ENCODE measurements at regions not wholly inside any gene's neighbourhood (a gene's known extent, or its start where the extent isn't known, plus 50 kb on each side); places are given as distances from the start of the nearest gene placed in this dataset.
A peak's percentile ranks its signal among the peaks of the same experiment; 100 is the strongest.

DNA sequence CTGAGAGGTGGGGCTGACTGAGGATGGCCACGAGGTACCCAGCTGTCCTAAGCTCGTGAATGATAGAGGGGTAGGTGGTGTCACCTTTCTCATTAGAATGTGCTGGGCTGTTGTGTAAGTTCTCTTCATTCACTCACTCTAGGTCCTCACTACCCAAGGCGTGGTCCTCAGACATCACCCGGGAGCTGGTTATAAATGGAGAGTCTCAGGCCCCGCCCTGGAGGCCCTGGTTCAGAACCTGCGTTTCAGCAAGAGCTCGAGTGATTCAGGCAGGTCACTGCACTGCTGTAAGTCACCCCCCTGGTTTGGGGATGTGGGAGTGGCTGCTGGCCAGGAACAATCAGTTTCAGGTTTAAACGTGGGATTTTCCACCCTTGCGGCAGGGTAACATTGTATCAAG, 139.8 kb downstream of the FOXL1 start:
- Histone ChIP-seq H3K27me3 (ENCODE audit: control insufficient read depth, insufficient read depth) (no peaks in the 10 kb centered on the region), H3K27ac (ENCODE audit: low read length) (no peak overlapping the region), H3K9me3 (ENCODE audit: control insufficient read depth, low read length) (no peaks in the 10 kb centered on the region), H3K4me3 (ENCODE audit: low read length) (no peak overlapping the region), H3K4me1 (ENCODE audit: control insufficient read depth, insufficient read depth, low read length) (no peaks in the 10 kb centered on the region)
- intact Hi-C loops (cut with DNase I), result no loop called here
- 44% methylated on average over 9 of the region's 9 CpGs for WGBS
- ATAC-seq, result peak in 1 of 2 donors; percentile 15
- DNase-seq, result no peak

DNA sequence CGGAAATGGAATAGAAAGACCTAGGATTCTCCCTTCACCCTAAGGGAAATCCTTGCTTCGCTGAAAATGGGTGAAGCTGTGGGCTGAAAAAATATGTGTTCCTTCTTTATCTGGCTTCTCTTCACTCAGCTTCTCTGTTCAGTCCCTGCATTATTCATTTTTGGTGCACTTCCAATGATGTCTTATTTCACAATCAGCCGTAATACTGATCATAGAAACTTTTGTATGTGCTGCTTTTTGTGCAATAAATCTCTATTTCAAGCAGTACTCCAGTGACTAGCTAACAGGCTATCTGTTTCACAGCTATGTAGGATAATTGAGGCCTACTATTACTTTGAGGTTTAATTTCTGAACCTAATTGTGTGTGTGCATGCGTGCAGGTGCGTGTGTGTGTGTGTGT, 144.6 kb downstream of the FOXL1 start:
- peak; percentile 60 to 66 for ATAC-seq
- no peaks in the 10 kb centered on the region for H3K27me3 ChIP-seq (ENCODE audit: control insufficient read depth, insufficient read depth)
- peak overlapping the region; percentile 7 for H3K27ac ChIP-seq (ENCODE audit: low read length)
- no peaks in the 10 kb centered on the region for H3K9me3 ChIP-seq (ENCODE audit: control insufficient read depth, low read length)
- no peak for DNase-seq
- WGBS, result 66% methylated on average over 5 of the region's 5 CpGs
- peaks cover 2% of the 10 kb centered on the region for H3K4me1 ChIP-seq (ENCODE audit: control insufficient read depth, insufficient read depth, low read length)
- intact Hi-C loops (cut with DNase I), result no loop called here
- H3K4me3 ChIP-seq (ENCODE audit: low read length), result no peak overlapping the region

DNA sequence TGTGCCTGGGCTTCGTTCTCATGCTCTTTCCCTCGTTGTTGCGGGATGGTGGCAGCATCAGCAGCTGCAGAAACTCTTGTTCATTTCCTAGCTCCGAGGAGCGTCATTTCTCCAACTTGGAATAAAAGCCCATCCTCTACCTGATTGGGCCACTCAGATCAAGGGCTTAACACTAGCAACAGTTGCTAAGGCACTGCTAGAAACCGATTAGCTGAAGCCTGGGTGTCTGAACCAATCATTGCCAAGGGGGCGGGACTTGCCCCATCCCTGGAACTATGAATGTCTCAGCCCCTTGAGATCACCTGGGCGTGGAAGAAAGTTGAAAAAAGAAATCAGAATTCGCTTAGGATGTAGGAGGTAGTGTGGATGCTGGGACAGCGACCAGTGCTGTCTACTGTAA, 145.3 kb downstream of the FOXL1 start:
- Histone ChIP-seq H3K27me3 (ENCODE audit: control insufficient read depth, insufficient read depth) (no peaks in the 10 kb centered on the region), H3K4me1 (ENCODE audit: control insufficient read depth, insufficient read depth, low read length) (peaks cover 2% of the 10 kb centered on the region), H3K27ac (ENCODE audit: low read length) (no peak overlapping the region), H3K9me3 (ENCODE audit: control insufficient read depth, low read length) (no peaks in the 10 kb centered on the region), H3K4me3 (ENCODE audit: low read length) (no peak overlapping the region)
- ATAC-seq (no peak), DNase-seq (no peak)
- 82% methylated on average over 10 of the region's 10 CpGs for WGBS
- intact Hi-C loops (cut with DNase I), result no loop called here

DNA sequence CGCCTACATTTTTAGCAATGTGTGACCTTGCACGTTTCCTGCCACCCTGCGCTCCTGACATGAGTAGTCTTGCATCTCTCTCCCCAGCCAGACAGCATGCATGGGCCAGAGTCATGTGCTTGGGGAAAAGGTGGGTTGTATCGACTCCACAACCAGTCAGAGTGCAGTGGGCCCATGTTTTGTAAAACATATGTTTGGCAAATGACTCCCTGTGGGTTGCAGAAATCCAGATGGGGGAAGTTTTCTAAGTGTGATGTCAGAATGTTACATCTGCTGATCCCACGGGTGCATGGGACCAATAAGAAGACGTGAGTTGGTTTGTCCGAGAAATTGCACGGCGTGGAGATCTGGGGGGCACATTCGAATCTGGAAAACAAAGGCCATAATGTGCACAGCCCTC, 147.1 kb downstream of the FOXL1 start:
- intact Hi-C loops (cut with DNase I), result no loop called here
- 76% methylated on average over 10 of the region's 10 CpGs for WGBS
- no peak for ATAC-seq
- no peaks in the 10 kb centered on the region for H3K27me3 ChIP-seq (ENCODE audit: control insufficient read depth, insufficient read depth)
- no peak overlapping the region for H3K4me3 ChIP-seq (ENCODE audit: low read length)
- H3K4me1 ChIP-seq (ENCODE audit: control insufficient read depth, insufficient read depth, low read length), result peaks cover 2% of the 10 kb centered on the region
- no peaks in the 10 kb centered on the region for H3K9me3 ChIP-seq (ENCODE audit: control insufficient read depth, low read length)
- no peak overlapping the region for H3K27ac ChIP-seq (ENCODE audit: low read length)
- DNase-seq, result no peak

DNA sequence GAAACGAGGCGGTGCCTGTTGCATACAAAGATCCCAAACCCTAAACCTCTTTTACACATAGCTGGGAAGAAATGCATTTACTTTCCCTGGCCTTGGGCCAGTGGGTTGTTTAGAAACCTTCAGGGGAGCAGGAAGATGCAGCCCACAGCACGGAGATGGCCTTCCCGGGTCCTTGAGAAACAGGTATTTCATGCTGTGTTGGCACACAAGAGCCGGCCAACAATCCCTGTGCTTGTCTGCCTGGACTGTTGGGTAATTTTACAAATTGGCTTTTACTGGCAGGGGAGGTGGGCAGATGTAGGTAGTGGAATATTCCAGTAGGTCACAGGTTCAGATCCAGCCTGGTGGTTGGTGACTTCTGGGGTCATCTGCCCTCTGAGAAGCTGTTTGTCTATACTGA, 148.0 kb downstream of the FOXL1 start:
- ATAC-seq (no peak), DNase-seq (no peak)
- Histone ChIP-seq H3K4me1 (ENCODE audit: control insufficient read depth, insufficient read depth, low read length) (peaks cover 2% of the 10 kb centered on the region), H3K27me3 (ENCODE audit: control insufficient read depth, insufficient read depth) (no peaks in the 10 kb centered on the region), H3K27ac (ENCODE audit: low read length) (no peak overlapping the region), H3K9me3 (ENCODE audit: control insufficient read depth, low read length) (no peaks in the 10 kb centered on the region), H3K4me3 (ENCODE audit: low read length) (no peak overlapping the region)
- intact Hi-C loops (cut with DNase I), result no loop called here
- 80% methylated on average over 5 of the region's 5 CpGs for WGBS

DNA sequence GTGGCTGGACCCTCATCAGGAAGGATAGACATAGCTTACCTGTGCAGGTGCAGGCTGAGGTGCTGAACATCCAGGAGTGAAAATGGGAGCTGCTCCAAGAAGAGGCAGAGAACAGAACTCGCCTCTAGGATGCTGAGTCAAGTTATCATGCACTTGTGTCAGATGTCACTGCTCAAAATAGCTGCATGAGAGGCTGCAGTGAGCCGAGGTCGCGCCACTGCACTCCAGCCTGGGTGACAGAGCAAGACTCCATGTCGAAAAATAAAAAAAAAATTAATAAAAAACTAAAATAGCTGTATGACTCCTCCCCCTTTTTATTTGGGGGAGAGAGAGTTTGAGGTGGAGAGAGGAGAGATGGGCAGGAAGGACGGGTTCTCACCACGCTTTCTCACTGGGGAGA, 148.8 kb downstream of the FOXL1 start:
- H3K4me1 ChIP-seq (ENCODE audit: control insufficient read depth, insufficient read depth, low read length), result peaks cover 2% of the 10 kb centered on the region
- no peak for DNase-seq
- no peak overlapping the region for H3K4me3 ChIP-seq (ENCODE audit: low read length)
- WGBS, result 58% methylated on average over 7 of the region's 7 CpGs
- intact Hi-C loops (cut with DNase I), result no loop called here
- no peaks in the 10 kb centered on the region for H3K9me3 ChIP-seq (ENCODE audit: control insufficient read depth, low read length)
- no peak overlapping the region for H3K27ac ChIP-seq (ENCODE audit: low read length)
- ATAC-seq, result no peak
- no peaks in the 10 kb centered on the region for H3K27me3 ChIP-seq (ENCODE audit: control insufficient read depth, insufficient read depth)

DNA sequence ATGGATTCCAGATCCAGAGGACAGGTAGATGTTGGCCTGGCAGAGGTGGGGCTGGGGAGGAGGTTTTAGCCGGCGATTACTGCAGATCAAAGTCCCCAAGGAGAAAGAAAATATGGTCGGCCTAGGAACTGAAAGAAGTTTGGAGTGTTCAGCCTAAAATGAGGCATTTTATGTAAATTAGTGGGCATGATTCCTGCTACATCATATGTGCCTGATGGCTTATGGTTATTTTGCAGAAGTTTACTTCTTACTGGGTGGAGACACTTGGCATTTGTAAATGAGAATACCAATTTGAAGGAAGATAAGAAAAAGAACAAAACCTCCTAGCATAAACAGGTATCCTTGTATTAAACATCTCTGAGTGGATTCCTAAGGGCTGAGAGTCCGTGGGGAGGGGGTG, 149.3 kb downstream of the FOXL1 start:
- no peak for ATAC-seq
- Histone ChIP-seq H3K9me3 (ENCODE audit: control insufficient read depth, low read length) (no peaks in the 10 kb centered on the region), H3K27me3 (ENCODE audit: control insufficient read depth, insufficient read depth) (no peaks in the 10 kb centered on the region), H3K4me1 (ENCODE audit: control insufficient read depth, insufficient read depth, low read length) (peaks cover 2% of the 10 kb centered on the region), H3K27ac (ENCODE audit: low read length) (no peak overlapping the region), H3K4me3 (ENCODE audit: low read length) (no peak overlapping the region)
- DNase-seq, result no peak
- 82% methylated on average over 4 of the region's 4 CpGs for WGBS
- intact Hi-C loops (cut with DNase I), result no loop called here

DNA sequence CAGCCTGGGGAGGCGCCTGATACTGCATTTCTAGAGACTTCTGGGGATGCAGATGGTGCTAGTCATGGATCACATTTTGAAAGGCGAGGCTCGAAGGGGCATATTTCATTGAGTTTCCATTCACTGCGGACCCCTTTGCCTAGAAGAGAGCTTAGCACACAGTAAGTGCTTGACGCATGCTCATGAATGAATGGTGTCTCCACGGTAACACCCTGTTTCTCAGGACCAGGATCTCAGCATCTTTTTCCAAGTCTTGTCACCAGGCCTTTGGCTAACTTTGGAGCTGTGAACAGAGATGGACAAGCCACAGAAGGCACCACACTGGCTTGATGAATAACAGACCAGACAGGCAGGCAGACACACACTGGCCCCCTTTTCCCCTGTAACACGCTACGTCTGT, 151.3 kb downstream of the FOXL1 start:
- intact Hi-C loops (cut with DNase I), result no loop called here
- WGBS, result 95% methylated on average over 8 of the region's 8 CpGs
- no peak for ATAC-seq

DNA sequence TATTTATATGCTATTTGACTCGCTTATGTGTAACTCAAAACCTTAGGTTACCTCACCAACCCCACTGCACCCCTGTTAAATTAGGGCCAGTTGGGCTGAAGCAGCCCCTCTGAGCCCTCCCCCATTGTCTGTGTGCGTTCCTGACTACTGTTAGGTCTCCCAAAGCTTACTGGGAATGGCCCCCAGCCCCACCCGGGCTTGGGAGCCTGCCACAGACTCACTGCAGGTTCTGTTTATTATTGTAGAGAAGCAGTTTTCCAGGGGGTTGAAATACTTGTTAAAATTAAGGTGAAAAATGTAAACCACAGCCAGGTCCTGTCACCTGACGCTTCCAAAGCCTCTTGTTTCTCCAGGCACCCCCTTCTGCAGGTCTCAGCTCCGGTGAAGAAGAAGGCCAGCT, 151.7 kb downstream of the FOXL1 start:
- 82% methylated on average over 5 of the region's 5 CpGs for WGBS
- intact Hi-C loops (cut with DNase I), result no loop called here
- Histone ChIP-seq H3K4me3 (ENCODE audit: low read length) (no peak overlapping the region), H3K27me3 (ENCODE audit: control insufficient read depth, insufficient read depth) (no peaks in the 10 kb centered on the region), H3K9me3 (ENCODE audit: control insufficient read depth, low read length) (no peaks in the 10 kb centered on the region), H3K4me1 (ENCODE audit: control insufficient read depth, insufficient read depth, low read length) (peaks cover 2% of the 10 kb centered on the region), H3K27ac (ENCODE audit: low read length) (no peak overlapping the region)
- ATAC-seq, result no peak
- no peak for DNase-seq

More for the DNA sequence above, 151.3 kb downstream of the FOXL1 start:
- peaks cover 2% of the 10 kb centered on the region for H3K4me1 ChIP-seq (ENCODE audit: control insufficient read depth, insufficient read depth, low read length)
- no peak overlapping the region for H3K27ac ChIP-seq (ENCODE audit: low read length)
- no peak overlapping the region for H3K4me3 ChIP-seq (ENCODE audit: low read length)
- no peak for DNase-seq
- no peaks in the 10 kb centered on the region for H3K27me3 ChIP-seq (ENCODE audit: control insufficient read depth, insufficient read depth)
- no peaks in the 10 kb centered on the region for H3K9me3 ChIP-seq (ENCODE audit: control insufficient read depth, low read length)

DNA sequence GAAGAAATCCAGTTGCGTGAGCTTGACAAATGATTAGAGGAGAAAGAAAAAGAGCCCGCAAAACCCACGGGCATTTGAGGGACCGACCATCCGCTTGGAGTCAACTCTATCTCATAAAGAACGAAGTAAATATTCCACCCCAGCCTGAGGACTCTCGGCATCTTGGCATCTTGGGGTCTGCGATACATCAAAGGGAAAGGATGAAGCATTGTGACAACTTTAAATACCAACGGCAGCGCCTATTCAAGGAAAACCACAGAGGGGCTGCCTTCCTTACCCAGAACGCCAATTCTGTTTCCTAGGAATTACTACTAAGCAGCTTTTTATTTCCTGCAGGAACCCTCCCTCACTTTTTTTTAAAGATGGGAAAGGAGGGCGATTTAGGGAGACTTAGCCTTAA, 152.2 kb downstream of the FOXL1 start:
- DNase-seq (no peak), ATAC-seq (no peak)
- Histone ChIP-seq H3K9me3 (ENCODE audit: control insufficient read depth, low read length) (no peaks in the 10 kb centered on the region), H3K27me3 (ENCODE audit: control insufficient read depth, insufficient read depth) (no peaks in the 10 kb centered on the region), H3K4me1 (ENCODE audit: control insufficient read depth, insufficient read depth, low read length) (peaks cover 2% of the 10 kb centered on the region), H3K4me3 (ENCODE audit: low read length) (no peak overlapping the region), H3K27ac (ENCODE audit: low read length) (no peak overlapping the region)
- WGBS, result 71% methylated on average over 12 of the region's 12 CpGs
- intact Hi-C loops (cut with DNase I), result no loop called here

DNA sequence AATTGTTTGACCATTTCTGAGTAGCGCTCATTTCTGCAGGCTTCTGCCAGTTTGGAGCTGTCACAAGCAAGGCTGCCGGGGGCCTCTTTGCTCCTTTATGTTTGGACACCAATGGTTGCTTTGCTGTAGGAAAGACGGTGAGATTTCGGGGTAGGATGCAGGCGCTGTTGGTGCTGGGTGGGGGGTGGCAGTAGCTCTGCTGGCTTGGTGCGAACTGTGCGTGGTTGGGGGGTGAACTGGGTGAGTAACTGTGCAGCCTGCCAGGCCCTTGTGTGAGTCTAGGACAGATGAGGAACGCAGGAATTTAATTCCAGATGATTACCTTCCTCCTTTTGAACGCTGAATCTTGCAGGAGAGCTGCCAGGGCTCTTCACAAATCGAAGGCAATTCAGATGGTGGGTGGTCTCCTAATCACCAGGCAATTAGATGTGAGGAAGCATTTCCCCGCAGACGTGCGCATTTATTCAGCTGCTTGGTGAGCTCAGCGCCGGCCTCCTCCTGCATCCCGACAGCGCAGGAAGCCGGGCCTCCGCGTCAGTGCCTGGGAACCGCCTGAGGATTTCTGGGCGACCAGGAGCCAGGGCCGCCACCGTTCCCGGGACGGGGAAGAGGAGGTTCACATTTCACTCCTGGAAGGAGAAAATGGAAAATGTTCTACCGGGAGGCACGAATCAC, 154.4 kb downstream of the FOXL1 start:
- Histone ChIP-seq H3K9me3 (ENCODE audit: control insufficient read depth, low read length) (no peaks in the 10 kb centered on the region), H3K4me3 (ENCODE audit: low read length) (no peak overlapping the region), H3K27ac (ENCODE audit: low read length) (no peak overlapping the region), H3K4me1 (ENCODE audit: control insufficient read depth, insufficient read depth, low read length) (no peaks in the 10 kb centered on the region), H3K27me3 (ENCODE audit: control insufficient read depth, insufficient read depth) (no peaks in the 10 kb centered on the region)
- peak in 1 of 3 donors; percentile 67 for DNase-seq
- intact Hi-C loops (cut with DNase I), result no loop called here
- peak in 1 of 2 donors; percentile 38 for ATAC-seq
- WGBS, result 34% methylated on average over 28 of the region's 28 CpGs

All from right cardiac atrium (tissue), 5 donors.